Right renal pelvis (tissue), 4 donors: ENCODE measurements at regions not wholly inside any gene's neighbourhood (a gene's known extent, or its start where the extent isn't known, plus 50 kb on each side); places are given as distances from the start of the nearest gene placed in this dataset.
A peak's percentile ranks its signal among the peaks of the same experiment; 100 is the strongest.
"Not testable (repeated sequence)": the region's sequence is repeated elsewhere in the genome, so short reads cannot be mapped to it uniquely, and the experiment has no call there.

ENCODE experiments used
- DNase-seq, 4 donors: peaks; one replicate each; pipeline ENCODE4 v3.0.0-alpha.2; 2013; ENCODE audit warnings: low read depth in 4 of 4, low spot score in 3 of 4, missing footprints in 1 of 4

GRCh38 chr18:14958701-14959100 is 210.7 kb downstream of the ANKRD30B start:
- no peak for DNase-seq

- no peak for DNase-seq
Measured at GRCh38 chr18:14959550-14959949, 211.6 kb downstream of the ANKRD30B start.

- no peak for DNase-seq
Measured at GRCh38 chr18:14961991-14962390, 214.0 kb downstream of the ANKRD30B start.

- no peak for DNase-seq
Measured at GRCh38 chr18:14962626-14963025, 214.7 kb downstream of the ANKRD30B start.

- no peak for DNase-seq
Measured at GRCh38 chr18:14963246-14963645, 215.3 kb downstream of the ANKRD30B start.

- DNase-seq: no peak
Measured at GRCh38 chr18:14964002-14964401, 216.0 kb downstream of the ANKRD30B start.

- DNase-seq: no peak
Measured at GRCh38 chr18:14964406-14964805, 216.4 kb downstream of the ANKRD30B start.

- DNase-seq: not testable (repeated sequence)
Measured at GRCh38 chr18:14964976-14965375, 217.0 kb downstream of the ANKRD30B start.

- DNase-seq: no peak
Measured at GRCh38 chr18:14965553-14965952, 217.6 kb downstream of the ANKRD30B start.

GRCh38 chr18:14967246-14967645 is 219.3 kb downstream of the ANKRD30B start:
- not testable (repeated sequence) for DNase-seq

GRCh38 chr18:14969500-14969899 is 221.5 kb downstream of the ANKRD30B start:
- no peak for DNase-seq

- no peak for DNase-seq
Measured at GRCh38 chr18:14970027-14970426, 222.1 kb downstream of the ANKRD30B start.

GRCh38 chr18:14971461-14972185 is 223.7 kb downstream of the ANKRD30B start:
- no peak for DNase-seq

- DNase-seq: not testable (repeated sequence)
Measured at GRCh38 chr18:14973421-14973820, 225.4 kb downstream of the ANKRD30B start.

GRCh38 chr18:14974088-14974487 is 226.1 kb downstream of the ANKRD30B start:
- DNase-seq: no peak

- no peak for DNase-seq
Measured at GRCh38 chr18:14974576-14974975, 226.6 kb downstream of the ANKRD30B start.

GRCh38 chr18:14975431-14975830 is 227.5 kb downstream of the ANKRD30B start:
- DNase-seq: no peak

GRCh38 chr18:14976736-14977430 is 228.9 kb downstream of the ANKRD30B start:
- DNase-seq: no peak

- DNase-seq: no peak
Measured at GRCh38 chr18:14978191-14978590, 230.2 kb downstream of the ANKRD30B start.

GRCh38 chr18:14978962-14979535 is 231.1 kb downstream of the ANKRD30B start:
- peak in 2 of 4 donors; percentile 20 to 24 for DNase-seq

- DNase-seq: no peak
Measured at GRCh38 chr18:14979875-14980274, 231.9 kb downstream of the ANKRD30B start.

- DNase-seq: not testable (repeated sequence)
Measured at GRCh38 chr18:14984531-14984930, 236.6 kb downstream of the ANKRD30B start.
